Right atrium auricular region (tissue), 2 donors: ENCODE measurements at regions not wholly inside any gene's neighbourhood (a gene's known extent, or its start where the extent isn't known, plus 50 kb on each side); places are given as distances from the start of the nearest gene placed in this dataset.

Experiments
- DNase-seq: peaks from one replicate; pipeline ENCODE4 v3.0.0-alpha.2; 2019; ENCODE audit warnings: low spot score
- H3K27ac ChIP-seq, 2 donors: fragments of 200-600 bp; sonication (generic); 1 replicate in 1 of 2; 2 replicates in 1 of 2; pipeline ENCODE4 v1.5.1; 2016 to 2019
- H3K27me3 ChIP-seq, 2 donors: fragments of 200-600 bp; sonication (generic); one replicate each; pipeline versions ENCODE4 v1.5.1 to v1.6.0; 2017 to 2019
- H3K36me3 ChIP-seq: fragments of 200-600 bp; sonication (generic); one replicate; pipeline ENCODE4 v1.5.1; 2016
- H3K4me1 ChIP-seq, 2 donors: fragments of 200-600 bp; sonication (generic); one replicate each; pipeline versions ENCODE4 v1.5.1 to v1.6.0; 2017 to 2019
- H3K4me3 ChIP-seq, 2 donors: fragments of 200-600 bp; sonication (generic); 1 replicate in 1 of 2; 2 replicates in 1 of 2; pipeline ENCODE4 v1.5.1; 2017 to 2019; ENCODE audit warnings: mild to moderate bottlenecking in 1 of 2, moderate library complexity in 1 of 2
- H3K9me3 ChIP-seq, 2 donors: fragments of 200-600 bp; sonication (generic); one replicate each; pipeline ENCODE4 v1.5.1; 2019
- TF ChIP-seq, protein P1 (sequence below), 2 donors: fragments of 200-600 bp; sonication (generic); IDR thresholded peaks; one replicate each; pipeline ENCODE4 v1.5.1; 2019; ENCODE audit warnings: antibody characterized with exemption in 2 of 2

DNA sequence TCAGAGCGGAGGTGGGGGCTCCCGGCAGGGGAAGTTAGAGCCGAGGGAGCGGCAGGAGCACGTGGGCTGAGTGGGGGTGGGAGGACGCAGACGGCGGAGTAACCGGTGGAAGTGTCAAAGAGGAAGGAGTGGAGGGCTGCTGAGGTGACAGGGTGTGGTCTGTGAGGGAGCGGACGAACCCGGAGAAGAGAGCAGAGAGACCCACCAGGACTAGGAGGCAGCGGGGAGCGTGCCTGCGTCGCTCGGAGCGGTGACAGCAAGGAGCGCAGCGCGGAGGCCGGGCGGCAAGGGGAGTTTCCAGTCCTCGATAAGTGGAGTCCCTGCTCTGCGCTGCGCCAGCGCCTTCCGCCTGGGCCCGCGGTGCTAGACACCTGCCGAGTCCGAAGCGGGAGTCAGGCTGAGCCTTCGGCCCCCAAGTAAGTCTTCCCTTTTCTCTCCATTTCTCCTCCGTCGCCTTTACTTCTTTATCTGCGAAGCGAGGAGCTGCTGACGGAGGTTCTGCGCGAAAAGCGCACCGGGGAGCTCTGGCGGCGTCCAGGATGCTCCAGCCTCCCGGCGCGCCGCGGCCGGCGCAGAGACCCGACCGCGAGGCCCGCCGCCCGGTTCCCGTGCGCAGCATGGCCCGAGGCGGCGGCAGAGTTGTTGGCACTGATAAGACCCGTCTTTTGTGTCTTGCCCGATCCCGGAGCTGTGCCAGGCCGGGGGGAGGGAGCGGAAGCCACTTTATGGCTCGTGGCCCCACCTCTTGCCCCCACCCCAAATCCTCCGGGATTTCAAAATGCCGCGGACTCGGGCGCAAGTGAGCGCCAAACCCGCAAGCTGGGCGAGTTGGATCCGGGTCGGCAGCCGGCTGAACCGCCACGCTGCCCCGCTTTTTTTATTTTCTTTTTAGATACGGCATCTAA, 533.0 kb upstream of the SEMA6D start:
- peak overlapping the region; percentile 41 to 51 for H3K4me3 ChIP-seq
- TF ChIP-seq, protein P1, sequence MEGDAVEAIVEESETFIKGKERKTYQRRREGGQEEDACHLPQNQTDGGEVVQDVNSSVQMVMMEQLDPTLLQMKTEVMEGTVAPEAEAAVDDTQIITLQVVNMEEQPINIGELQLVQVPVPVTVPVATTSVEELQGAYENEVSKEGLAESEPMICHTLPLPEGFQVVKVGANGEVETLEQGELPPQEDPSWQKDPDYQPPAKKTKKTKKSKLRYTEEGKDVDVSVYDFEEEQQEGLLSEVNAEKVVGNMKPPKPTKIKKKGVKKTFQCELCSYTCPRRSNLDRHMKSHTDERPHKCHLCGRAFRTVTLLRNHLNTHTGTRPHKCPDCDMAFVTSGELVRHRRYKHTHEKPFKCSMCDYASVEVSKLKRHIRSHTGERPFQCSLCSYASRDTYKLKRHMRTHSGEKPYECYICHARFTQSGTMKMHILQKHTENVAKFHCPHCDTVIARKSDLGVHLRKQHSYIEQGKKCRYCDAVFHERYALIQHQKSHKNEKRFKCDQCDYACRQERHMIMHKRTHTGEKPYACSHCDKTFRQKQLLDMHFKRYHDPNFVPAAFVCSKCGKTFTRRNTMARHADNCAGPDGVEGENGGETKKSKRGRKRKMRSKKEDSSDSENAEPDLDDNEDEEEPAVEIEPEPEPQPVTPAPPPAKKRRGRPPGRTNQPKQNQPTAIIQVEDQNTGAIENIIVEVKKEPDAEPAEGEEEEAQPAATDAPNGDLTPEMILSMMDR (IDR thresholded peaks at IDR 0.05), result no peak
- H3K27me3 ChIP-seq, result peaks cover 0 to 3% of the 10 kb centered on the region in 2 donors
- no peaks in the 10 kb centered on the region for H3K9me3 ChIP-seq
- H3K36me3 ChIP-seq, result no peaks in the 10 kb centered on the region
- H3K4me1 ChIP-seq, result peaks cover 0 to 13% of the 10 kb centered on the region in 2 donors
- H3K27ac ChIP-seq, result no peak overlapping the region
- no peak for DNase-seq

- TF ChIP-seq, protein P1 (IDR thresholded peaks at IDR 0.05), result no peak
- no peaks in the 10 kb centered on the region for H3K9me3 ChIP-seq
- DNase-seq, result no peak
- H3K36me3 ChIP-seq, result no peaks in the 10 kb centered on the region
- no peak overlapping the region for H3K27ac ChIP-seq
- H3K4me3 ChIP-seq, result peak overlapping the region; percentile 41 to 51
- peaks cover 0 to 13% of the 10 kb centered on the region in 2 donors for H3K4me1 ChIP-seq
- peaks cover 0 to 3% of the 10 kb centered on the region in 2 donors for H3K27me3 ChIP-seq
Measured at GRCh38 chr15:47184908-47185801, 532.1 kb upstream of the SEMA6D start.

- H3K36me3 ChIP-seq, result no peaks in the 10 kb centered on the region
- no peak overlapping the region for H3K27ac ChIP-seq
- DNase-seq, result no peak
- peaks cover 0 to 13% of the 10 kb centered on the region in 2 donors for H3K4me1 ChIP-seq
- no peak overlapping the region for H3K4me3 ChIP-seq
- H3K27me3 ChIP-seq, result peaks cover 0 to 3% of the 10 kb centered on the region in 2 donors
- H3K9me3 ChIP-seq, result no peaks in the 10 kb centered on the region
- TF ChIP-seq, protein P1 (IDR thresholded peaks at IDR 0.05), result no peak
Measured at GRCh38 chr15:47186075-47186474, 531.2 kb upstream of the SEMA6D start.

GRCh38 chr15:47188758-47189507, 528.4 kb upstream of the SEMA6D start:
- H3K27me3 ChIP-seq, result peaks cover 0 to under 1% of the 10 kb centered on the region in 2 donors
- no peak for DNase-seq
- no peak overlapping the region for H3K27ac ChIP-seq
- peaks cover 0 to 10% of the 10 kb centered on the region in 2 donors for H3K4me1 ChIP-seq
- H3K4me3 ChIP-seq, result no peak overlapping the region
- TF ChIP-seq, protein P1 (IDR thresholded peaks at IDR 0.05), result no peak
- H3K9me3 ChIP-seq, result no peaks in the 10 kb centered on the region
- no peaks in the 10 kb centered on the region for H3K36me3 ChIP-seq

GRCh38 chr15:47194718-47195117, 522.6 kb upstream of the SEMA6D start:
- Histone ChIP-seq H3K4me3 (no peak overlapping the region), H3K36me3 (no peaks in the 10 kb centered on the region), H3K27ac (no peak overlapping the region), H3K27me3 (no peaks in the 10 kb centered on the region), H3K9me3 (no peaks in the 10 kb centered on the region), H3K4me1 (no peaks in the 10 kb centered on the region)
- DNase-seq, result no peak
- TF ChIP-seq, protein P1 (IDR thresholded peaks at IDR 0.05), result peak in 1 of 2 donors; percentile 41
